PC-3 (cell line): ENCODE measurements at regions not wholly inside any gene's neighbourhood (a gene's known extent, or its start where the extent isn't known, plus 50 kb on each side); places are given as distances from the start of the nearest gene placed in this dataset.
"Not testable (repeated sequence)": the region's sequence is repeated elsewhere in the genome, so short reads cannot be mapped to it uniquely, and the experiment has no call there.

Experiments used
- ATAC-seq: fragments of 200-7000 bp; cut with Tn5 transposase; 2 replicates; pipeline ENCODE4 v1.9.1; 2020; ENCODE audit warnings: mild to moderate bottlenecking, moderate library complexity
- BruUV-seq: library from RNA; stranded (reverse); fragments of 400-500 nt; replicated peaks from 2 replicates; lab custom pipeline; 2021; lab: Mats Ljungman, UMichigan
- CTCF ChIA-PET: fragments of 300-600 bp; sonication (Branson Sonifier 250); formaldehyde crosslinking; loops from one replicate; lab custom pipeline; 2022; ENCODE audit warnings: antibody characterized with exemption; lab: Charles Lee
- POLR2A ChIA-PET: fragments of 300-600 bp; sonication (Branson Sonifier 250); formaldehyde crosslinking; loops from one replicate; lab custom pipeline; 2022; ENCODE audit warnings: antibody characterized with exemption; ENCODE audit not compliant: unreplicated experiment; lab: Charles Lee
- DNase-seq: peaks from one replicate; pipeline ENCODE4 v3.0.0-alpha.2; 2015
- H2AFZ ChIP-seq: fragments of 300-600 bp; sonication (generic); 2 replicates; pipeline ENCODE4 v1.6.0; 2016; ENCODE audit warnings: antibody characterized with exemption, low read length
- H3F3A ChIP-seq: fragments of 300-600 bp; sonication (generic); one replicate; pipeline ENCODE4 v1.6.0; 2017; ENCODE audit warnings: antibody characterized with exemption, low read length, control low read depth, mild to moderate bottlenecking; ENCODE audit not compliant: unreplicated experiment
- H3K27ac ChIP-seq: fragments of 300-600 bp; sonication (generic); 2 replicates; pipeline ENCODE4 v1.5.1; 2016; ENCODE audit warnings: mild to moderate bottlenecking, low read length
- H3K27me3 ChIP-seq: fragments of 300-600 bp; sonication (generic); 2 replicates; pipeline ENCODE4 v1.6.1; 2016; ENCODE audit warnings: low read length, mixed read lengths
- H3K36me3 ChIP-seq: fragments of 300-600 bp; sonication (generic); 2 replicates; pipeline ENCODE4 v1.6.1; 2016; ENCODE audit warnings: low read depth, mixed run types, low read length, mixed read lengths
- H3K4me1 ChIP-seq: fragments of 300-600 bp; sonication (generic); 2 replicates; pipeline ENCODE4 v1.5.1; 2016; ENCODE audit warnings: low read length; ENCODE audit not compliant: insufficient read depth
- H3K4me2 ChIP-seq: fragments of 300-600 bp; sonication (generic); 2 replicates; pipeline ENCODE4 v1.6.0; 2016; ENCODE audit warnings: low read length
- H3K4me3 ChIP-seq: fragments of 300-600 bp; sonication (generic); 2 replicates; pipeline ENCODE4 v1.5.1; 2016; ENCODE audit warnings: mild to moderate bottlenecking, low read length, mixed read lengths
- H3K79me2 ChIP-seq: fragments of 300-600 bp; sonication (generic); 2 replicates; pipeline ENCODE4 v1.6.1; 2017; ENCODE audit warnings: low read length, mixed read lengths
- H3K9ac ChIP-seq: fragments of 300-600 bp; sonication (generic); 2 replicates; pipeline ENCODE4 v1.6.0; 2016; ENCODE audit warnings: mild to moderate bottlenecking, low read length
- H3K9me2 ChIP-seq: fragments of 300-600 bp; sonication (generic); replicated peaks from 2 replicates; pipeline ENCODE4 v1.6.1; 2016; ENCODE audit warnings: mixed run types, low read length, mixed read lengths
- H3K9me3 ChIP-seq: fragments of 300-600 bp; sonication (generic); 2 replicates; pipeline ENCODE4 v1.6.1; 2016; ENCODE audit warnings: low read length, mixed read lengths
- H4K20me1 ChIP-seq: fragments of 300-600 bp; sonication (generic); 2 replicates; pipeline ENCODE4 v1.6.1; 2016; ENCODE audit warnings: low read length, mixed read lengths
- CTCF ChIP-seq: fragments of 300-600 bp; sonication (generic); conservative IDR thresholded peaks from 2 replicates; pipeline ENCODE4 v1.5.1; 2017; ENCODE audit warnings: antibody characterized with exemption, low read depth, mild to moderate bottlenecking, low read length
- EZH2 ChIP-seq: fragments of 300-600 bp; sonication (generic); IDR thresholded peaks from one replicate; pipeline ENCODE4 v1.6.1; 2017; ENCODE audit warnings: antibody characterized with exemption, mild to moderate bottlenecking, low read length; ENCODE audit not compliant: unreplicated experiment
- EZH2phosphoT487 ChIP-seq: fragments of 300-600 bp; sonication (generic); IDR thresholded peaks from 2 replicates; pipeline ENCODE4 v1.6.1; 2018; ENCODE audit warnings: mild to moderate bottlenecking, antibody characterized with exemption, low read length, borderline replicate concordance
- intact Hi-C: fragments of 100-400 bp; cut with micrococcal nuclease; formaldehyde crosslinking; loops from 2 replicates; pipeline ENCODE4 v1.9.0; 2023

- no peaks in the 10 kb centered on the region for H4K20me1 ChIP-seq
- H2AFZ ChIP-seq = no peak overlapping the region
- intact Hi-C loops = no loop called here
- no peaks in the 10 kb centered on the region for H3K79me2 ChIP-seq
- H3K4me1 ChIP-seq = no peaks in the 10 kb centered on the region
- POLR2A ChIA-PET = no interaction called here
- CTCF ChIA-PET = no interaction called here
- ATAC-seq = no peak
- TF ChIP-seq EZH2 (no peak), EZH2phosphoT487 (no peak)
- H3K9ac ChIP-seq = no peak overlapping the region
- no peaks in the 10 kb centered on the region for H3K9me2 ChIP-seq
- no peaks in the 10 kb centered on the region for H3K9me3 ChIP-seq
- no peaks in the 10 kb centered on the region for H3K27me3 ChIP-seq
- H3K4me2 ChIP-seq = no peak overlapping the region
- no peak overlapping the region for H3K4me3 ChIP-seq
- no peak for DNase-seq
- H3F3A ChIP-seq = no peaks in the 10 kb centered on the region
- H3K27ac ChIP-seq = no peak overlapping the region
- no TSS peak for BruUV-seq
- no peaks in the 10 kb centered on the region for H3K36me3 ChIP-seq
Observed at GRCh38 chr7:106535234-106535932, 125.6 kb downstream of the CCDC71L start.

GRCh38 chr7:106534271-106534846 is 126.6 kb downstream of the CCDC71L start:
- Histone ChIP-seq H3K27ac (no peak overlapping the region), H3K9ac (no peak overlapping the region), H3K79me2 (no peaks in the 10 kb centered on the region), H2AFZ (no peak overlapping the region), H3K4me1 (no peaks in the 10 kb centered on the region), H3K9me2 (no peaks in the 10 kb centered on the region), H3F3A (no peaks in the 10 kb centered on the region), H4K20me1 (no peaks in the 10 kb centered on the region), H3K27me3 (no peaks in the 10 kb centered on the region), H3K36me3 (no peaks in the 10 kb centered on the region), H3K4me2 (no peak overlapping the region), H3K9me3 (no peaks in the 10 kb centered on the region), H3K4me3 (no peak overlapping the region)
- ChIA-PET POLR2A (no interaction called here), CTCF (no interaction called here)
- intact Hi-C loops = no loop called here
- no TSS peak for BruUV-seq
- DNase-seq (no peak), ATAC-seq (no peak)
- TF ChIP-seq EZH2 (no peak), CTCF (no peak), EZH2phosphoT487 (no peak)

GRCh38 chr7:106530183-106530582 is 130.8 kb downstream of the CCDC71L start:
- ATAC-seq, H3K36me3 ChIP-seq, DNase-seq, intact Hi-C loops, H3K9me3 ChIP-seq, H3K9me2 ChIP-seq, H2AFZ ChIP-seq, H3K79me2 ChIP-seq, POLR2A ChIA-PET, H3K27me3 ChIP-seq, H3K4me3 ChIP-seq, CTCF ChIA-PET, H3K9ac ChIP-seq, H3K4me1 ChIP-seq, H4K20me1 ChIP-seq, H3F3A ChIP-seq, BruUV-seq, H3K4me2 ChIP-seq, H3K27ac ChIP-seq: not testable (repeated sequence)

DNA sequence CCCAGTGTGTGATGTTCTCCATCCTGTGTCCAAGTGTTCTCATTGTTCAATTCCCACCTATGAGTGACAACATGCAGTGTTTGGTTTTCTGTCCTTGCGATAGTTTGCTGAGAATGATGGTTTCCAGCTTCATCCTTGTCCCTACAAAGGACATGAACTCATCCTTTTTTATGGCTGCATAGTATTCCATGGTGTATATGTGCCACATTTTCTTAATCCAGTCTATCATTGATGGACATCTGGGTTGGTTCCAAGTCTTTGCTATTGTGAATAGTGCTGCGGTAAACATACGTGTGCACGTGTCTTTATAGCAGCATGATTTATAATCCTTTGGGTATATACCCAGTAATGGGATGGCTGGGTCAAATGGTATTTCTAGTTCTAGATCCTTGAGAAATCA is 134.3 kb downstream of the CCDC71L start:
- H3K4me3 ChIP-seq, DNase-seq, H3K36me3 ChIP-seq, H3K4me1 ChIP-seq, H3K27me3 ChIP-seq, H3K9me2 ChIP-seq, ATAC-seq, H3K9me3 ChIP-seq, POLR2A ChIA-PET, H2AFZ ChIP-seq, intact Hi-C loops, H3F3A ChIP-seq, H4K20me1 ChIP-seq, BruUV-seq, CTCF ChIA-PET, H3K27ac ChIP-seq, H3K4me2 ChIP-seq, H3K9ac ChIP-seq, H3K79me2 ChIP-seq: not testable (repeated sequence)
